GM19455 (cell line): ENCODE measurements at regions not wholly inside any gene's neighbourhood (a gene's known extent, or its start where the extent isn't known, plus 50 kb on each side); places are given as distances from the start of the nearest gene placed in this dataset.

Source experiments
- ATAC-seq: cut with Tn5 transposase; IDR thresholded peaks from one replicate; pipeline ENCODE4 v1.9.1; 2021; ENCODE audit not compliant: unreplicated experiment

- ATAC-seq, result no peak
Measured at GRCh38 chr14:34027130-34027989, 76.5 kb upstream of the EGLN3 start.

DNA sequence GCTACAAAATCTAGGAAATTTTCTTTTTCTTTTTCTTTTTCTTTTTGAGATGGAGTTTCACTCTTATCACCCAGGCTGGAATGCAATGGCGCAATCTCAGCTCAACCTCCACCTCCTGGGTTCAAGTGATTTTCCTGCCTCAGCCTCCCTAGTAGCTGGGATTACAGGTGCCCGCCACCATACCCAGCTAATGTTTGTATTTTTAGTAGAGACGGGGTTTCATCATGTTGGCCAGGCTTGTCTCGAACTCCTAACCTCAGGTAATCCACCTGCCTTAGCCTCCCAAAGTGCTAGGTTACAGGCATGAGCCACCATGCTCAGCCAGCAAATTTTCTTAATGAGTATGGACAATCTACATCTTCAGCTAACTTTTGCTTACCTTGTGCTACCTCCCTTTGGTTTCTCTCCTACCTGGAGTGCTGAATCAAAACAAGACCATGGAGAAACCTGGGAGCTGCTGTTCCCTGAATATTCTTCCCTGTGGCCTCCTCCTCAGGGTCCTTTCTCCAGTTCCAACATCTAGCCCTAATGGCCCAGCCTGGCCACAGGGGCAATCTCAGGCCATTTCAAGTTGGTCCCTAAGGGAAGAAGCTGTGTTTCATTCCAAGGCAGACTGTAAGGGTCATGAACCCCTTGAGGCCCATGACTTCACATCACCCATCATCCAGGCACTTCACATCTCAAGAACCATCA, 74.6 kb upstream of the EGLN3 start:
- no peak for ATAC-seq

DNA sequence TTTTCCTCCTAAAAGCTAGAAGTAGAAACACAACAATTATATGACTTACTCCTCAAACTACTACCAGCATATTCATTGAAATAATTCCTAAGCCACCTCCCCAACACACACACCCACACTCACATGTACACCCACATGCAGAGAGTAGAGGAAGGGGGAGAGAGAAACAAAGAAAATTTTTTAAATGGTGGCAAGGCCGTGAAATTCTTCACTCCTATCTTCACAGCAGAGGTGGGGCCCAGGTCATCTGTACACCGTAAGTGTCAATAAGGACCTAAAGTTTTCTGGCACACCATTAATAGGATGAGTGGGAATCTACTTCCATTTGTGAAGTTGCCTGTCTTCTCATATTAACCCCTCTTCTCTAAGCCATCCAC, 73.9 kb upstream of the EGLN3 start:
- ATAC-seq, result no peak

- no peak for ATAC-seq
Measured at GRCh38 chr14:34023824-34024767, 73.2 kb upstream of the EGLN3 start.

- no peak for ATAC-seq
Measured at GRCh38 chr14:34021096-34021495, 70.2 kb upstream of the EGLN3 start.

DNA sequence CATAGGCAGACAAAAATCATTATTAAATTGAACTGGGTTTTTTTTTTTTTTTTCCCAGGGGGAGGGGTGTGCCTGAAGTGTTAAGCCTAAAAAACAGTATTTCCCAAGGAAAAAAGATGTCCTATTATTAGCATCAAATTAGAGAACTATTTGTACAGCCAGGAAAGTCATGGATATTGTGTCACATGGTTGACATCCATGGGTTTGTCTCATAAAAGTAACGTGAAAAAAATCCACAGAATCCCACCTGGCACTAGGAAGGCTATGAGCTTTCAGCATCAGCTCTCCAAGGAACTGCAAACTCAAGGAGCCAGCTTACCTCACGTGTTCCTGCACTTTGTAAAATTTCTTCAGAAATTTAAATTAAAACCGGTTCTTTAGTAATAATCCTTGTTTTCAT, 69.1 kb upstream of the EGLN3 start:
- ATAC-seq, result no peak

DNA sequence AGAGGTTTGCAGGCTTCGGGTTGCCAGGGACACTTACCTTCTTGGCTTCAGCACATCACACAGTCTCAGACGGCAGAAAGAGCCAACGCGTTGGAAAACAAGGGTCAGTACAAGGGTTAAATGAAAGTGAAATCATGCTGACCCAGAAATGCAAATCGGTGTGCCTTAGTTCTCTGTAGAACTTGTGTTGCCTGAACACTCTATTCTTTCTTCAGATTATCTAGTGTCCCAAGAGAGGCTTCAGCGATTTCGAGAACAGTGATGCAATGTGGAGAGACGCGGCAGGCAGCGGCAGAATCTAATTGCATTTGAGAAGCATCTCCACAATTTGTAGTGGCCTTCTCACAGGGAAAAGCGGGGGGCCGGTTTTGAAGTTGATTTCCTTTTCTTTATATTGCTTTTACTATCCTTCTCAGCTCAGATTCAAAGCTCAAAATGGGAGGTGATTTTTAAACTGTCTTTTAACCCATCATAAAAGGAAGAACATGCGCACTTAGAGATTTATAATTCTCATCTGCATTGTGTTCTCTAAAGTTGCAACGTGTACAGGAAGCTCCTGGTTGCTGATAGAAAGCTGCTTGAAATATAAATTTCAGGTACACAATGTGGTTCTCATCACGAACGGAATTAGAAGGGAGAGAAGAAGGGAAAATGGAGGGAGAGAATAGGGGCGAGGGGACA, 67.8 kb upstream of the EGLN3 start:
- ATAC-seq, result peak; percentile 58

DNA sequence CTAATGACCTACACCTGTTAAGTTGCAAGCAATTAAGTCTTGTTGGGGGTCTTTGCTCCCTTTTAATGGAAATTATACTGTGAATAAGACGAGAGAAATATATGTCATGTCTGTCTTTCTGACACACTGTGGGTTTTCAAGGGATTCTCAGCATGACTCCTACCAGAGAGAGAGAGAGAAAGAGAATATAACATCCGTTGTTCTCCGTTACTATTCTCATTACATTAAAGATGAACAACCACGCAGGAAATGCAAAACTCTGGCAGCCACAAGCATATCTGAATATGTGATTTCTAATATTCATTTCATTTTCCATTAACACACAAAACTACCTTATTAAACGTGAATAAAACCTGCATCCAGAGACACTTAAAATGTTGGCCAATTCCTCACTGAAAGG, 67.3 kb upstream of the EGLN3 start:
- ATAC-seq, result no peak

GRCh38 chr14:34015383-34015782, 64.5 kb upstream of the EGLN3 start:
- no peak for ATAC-seq

- ATAC-seq, result no peak
Measured at GRCh38 chr14:34014936-34015335, 64.1 kb upstream of the EGLN3 start.

- peak; percentile 52 for ATAC-seq
Measured at GRCh38 chr14:34013721-34014060, 62.8 kb upstream of the EGLN3 start.

DNA sequence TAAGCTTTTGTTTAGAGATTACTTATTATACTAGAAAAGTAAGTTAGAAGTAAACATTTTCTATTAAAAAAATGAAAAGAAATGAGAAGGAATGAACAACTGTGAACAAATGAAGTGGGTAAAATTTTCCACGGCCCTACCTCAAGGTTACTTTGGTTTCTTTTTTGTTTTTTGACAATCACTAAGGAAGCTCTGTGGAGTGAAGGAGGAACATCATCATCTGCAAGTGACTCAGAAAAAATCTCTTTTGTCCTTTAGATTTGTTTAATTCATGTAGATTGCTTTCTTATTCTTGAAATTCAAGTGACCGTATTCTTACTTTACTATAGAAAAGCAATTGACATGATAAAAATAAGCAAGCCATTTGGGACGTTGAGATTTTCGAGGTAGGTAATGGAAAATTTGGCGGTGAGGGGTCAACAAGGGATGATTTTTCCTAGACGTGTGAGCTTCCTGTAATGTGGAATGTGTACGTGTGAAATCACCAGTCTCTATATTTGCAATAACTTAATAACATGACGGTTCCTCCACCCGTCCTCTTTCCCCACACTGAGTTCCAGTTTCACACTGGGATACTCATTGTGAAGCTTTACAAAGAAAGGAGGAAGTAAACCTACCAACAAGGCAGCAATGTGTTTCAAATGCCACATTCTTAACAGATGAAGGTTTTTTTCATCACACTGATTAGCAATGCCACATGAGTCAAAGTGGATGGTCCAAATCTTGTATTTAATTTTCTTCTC, 62.3 kb upstream of the EGLN3 start:
- ATAC-seq, result peak; percentile 61

GRCh38 chr14:34012369-34012768, 61.5 kb upstream of the EGLN3 start:
- ATAC-seq, result no peak

- no peak for ATAC-seq
Measured at GRCh38 chr14:34009956-34010355, 59.1 kb upstream of the EGLN3 start.

GRCh38 chr14:34007902-34008301, 57.0 kb upstream of the EGLN3 start:
- no peak for ATAC-seq

DNA sequence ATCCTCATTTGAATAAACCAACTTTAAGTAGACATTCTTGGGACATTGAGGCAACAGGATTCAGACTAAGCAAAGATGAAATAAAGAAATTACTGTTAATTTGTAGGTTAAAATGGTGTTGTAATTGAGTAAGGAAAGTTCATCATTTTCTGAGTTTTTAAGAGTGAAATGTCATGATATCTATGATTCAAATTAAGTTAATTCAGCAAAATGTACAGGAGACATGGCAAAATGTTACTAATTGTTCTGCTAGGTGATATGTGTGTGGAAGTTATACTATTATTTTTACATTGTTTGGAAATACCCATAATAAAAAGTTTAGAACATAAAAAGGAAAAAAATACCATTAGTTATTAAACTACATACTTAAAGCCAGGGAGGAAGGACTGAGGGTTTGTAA, 55.0 kb upstream of the EGLN3 start:
- no peak for ATAC-seq

DNA sequence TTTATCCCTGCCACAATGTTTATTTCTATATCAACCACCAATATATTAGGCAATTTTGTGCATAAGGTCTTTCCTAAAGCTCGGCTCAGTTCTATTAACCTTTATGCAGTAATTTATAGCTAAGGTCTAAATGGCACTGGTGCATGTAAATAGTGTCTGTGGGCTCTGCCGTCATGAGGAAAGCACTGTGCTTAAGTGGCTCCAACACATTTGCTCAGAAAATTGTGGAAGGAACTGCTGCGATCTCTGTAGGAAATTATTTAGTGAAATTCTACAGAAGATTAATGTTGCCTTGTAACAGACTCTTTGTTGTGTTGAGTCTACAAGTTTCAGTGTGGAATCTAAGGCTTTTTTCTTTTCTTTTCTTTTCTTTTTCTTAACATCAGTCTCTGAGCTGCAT, 54.0 kb upstream of the EGLN3 start:
- ATAC-seq, result no peak

GRCh38 chr14:34003691-34004090, 52.8 kb upstream of the EGLN3 start:
- ATAC-seq, result no peak

- no peak for ATAC-seq
Measured at GRCh38 chr14:34003082-34003668, 52.3 kb upstream of the EGLN3 start.
